ENCODE measurements at regions not wholly inside any gene's neighbourhood (a gene's known extent, or its start where the extent isn't known, plus 50 kb on each side); places are given as distances from the start of the nearest gene placed in this dataset.
"Not testable (repeated sequence)": the region's sequence is repeated elsewhere in the genome, so short reads cannot be mapped to it uniquely, and the experiment has no call there.

DNA sequence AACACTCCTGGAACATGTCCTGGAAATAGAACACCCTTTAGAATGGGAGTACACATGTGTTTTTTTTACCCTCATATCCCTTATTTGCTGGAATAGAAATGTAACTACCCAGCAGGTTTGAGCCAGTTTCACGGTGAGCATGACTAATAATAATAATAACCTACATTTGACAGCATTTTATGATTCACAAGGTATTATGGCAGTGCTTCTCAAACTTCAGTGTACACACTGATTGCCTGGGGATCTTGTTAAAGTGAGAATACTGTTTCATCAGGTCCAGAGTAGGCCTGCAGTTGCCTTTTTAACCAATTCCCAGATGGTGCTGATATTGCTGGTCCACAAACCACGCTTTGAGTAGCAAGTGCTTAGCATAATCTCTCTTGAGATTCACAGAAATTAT lies 63.9 kb downstream of the NFKBIZ start:
- no peak overlapping the region for H4K5ac ChIP-seq (ENCODE audit: low read length)
- H2BK15ac ChIP-seq (replicated peaks; ENCODE audit: low read depth): no peak overlapping the region
- H3K18ac ChIP-seq (ENCODE audit: low read length): no peak overlapping the region
- no peak overlapping the region for H3K27ac ChIP-seq (ENCODE audit: low read depth, low read length)
- no CpG with 5 or more reads among the region's 2 CpGs for WGBS (ENCODE audit: extremely low coverage, insufficient coverage, low lambda C conversion rate)
- H3K4me1 ChIP-seq (ENCODE audit: control insufficient read depth, low read depth, low read length): no peaks in the 10 kb centered on the region
- no peaks in the 10 kb centered on the region for H3K36me3 ChIP-seq (ENCODE audit: control insufficient read depth, insufficient read depth, low read length)
- no peak overlapping the region for H2BK120ac ChIP-seq (ENCODE audit: low read depth, low read length)
- no peak overlapping the region for H3K9ac ChIP-seq (ENCODE audit: low read length)
- H3K23ac ChIP-seq (ENCODE audit: low read length): no peak overlapping the region
- H3K79me1 ChIP-seq (ENCODE audit: low read length): no peaks in the 10 kb centered on the region
- no peak overlapping the region for H3K56ac ChIP-seq (ENCODE audit: low read length)
- no peak for DNase-seq
- H3K4ac ChIP-seq (ENCODE audit: low read depth, low read length): no peak overlapping the region
- no peak overlapping the region for H4K8ac ChIP-seq (ENCODE audit: low read depth, low read length)
- H3K79me2 ChIP-seq (ENCODE audit: control insufficient read depth, insufficient read depth, low read length): no peaks in the 10 kb centered on the region
- no peak overlapping the region for H2AK5ac ChIP-seq (ENCODE audit: low read length)
- no peak overlapping the region for H3K4me3 ChIP-seq (ENCODE audit: low read length)
- H3K4me2 ChIP-seq (ENCODE audit: low read length): no peak overlapping the region
- no peaks in the 10 kb centered on the region for H3K27me3 ChIP-seq (ENCODE audit: insufficient read depth, low read length, poor library complexity)
- no peak overlapping the region for H2BK5ac ChIP-seq (ENCODE audit: low read length)

DNA sequence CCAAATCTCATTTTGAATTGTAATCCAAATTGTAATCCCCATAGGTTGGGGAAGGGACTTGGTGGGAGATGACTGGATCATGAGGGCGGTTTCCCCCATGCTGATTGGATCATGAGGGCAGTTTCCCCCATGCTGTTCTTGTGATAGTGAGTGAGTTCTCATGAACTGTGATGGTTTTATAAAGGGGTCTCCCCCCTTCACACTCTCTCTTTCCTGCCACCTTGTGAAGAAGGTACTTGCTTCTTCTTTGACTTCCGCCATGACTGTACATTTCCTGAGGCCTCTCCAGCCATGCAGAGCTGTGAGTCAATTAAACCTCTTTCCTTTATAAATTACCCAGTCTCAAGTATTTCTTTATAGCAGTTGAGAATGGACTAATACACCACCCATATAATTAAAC lies 68.4 kb downstream of the NFKBIZ start:
- H3K56ac ChIP-seq (ENCODE audit: low read length); H3K79me2 ChIP-seq (ENCODE audit: control insufficient read depth, insufficient read depth, low read length); H2BK15ac ChIP-seq (replicated peaks; ENCODE audit: low read depth); H3K4me3 ChIP-seq (ENCODE audit: low read length); H3K23ac ChIP-seq (ENCODE audit: low read length); DNase-seq; H3K18ac ChIP-seq (ENCODE audit: low read length); H2BK5ac ChIP-seq (ENCODE audit: low read length); H3K4ac ChIP-seq (ENCODE audit: low read depth, low read length); H4K8ac ChIP-seq (ENCODE audit: low read depth, low read length); H3K79me1 ChIP-seq (ENCODE audit: low read length); H3K36me3 ChIP-seq (ENCODE audit: control insufficient read depth, insufficient read depth, low read length); H3K4me1 ChIP-seq (ENCODE audit: control insufficient read depth, low read depth, low read length); H2BK120ac ChIP-seq (ENCODE audit: low read depth, low read length); H3K9ac ChIP-seq (ENCODE audit: low read length); H2AK5ac ChIP-seq (ENCODE audit: low read length); H3K4me2 ChIP-seq (ENCODE audit: low read length); H3K27ac ChIP-seq (ENCODE audit: low read depth, low read length); H3K27me3 ChIP-seq (ENCODE audit: insufficient read depth, low read length, poor library complexity); H4K5ac ChIP-seq (ENCODE audit: low read length): not testable (repeated sequence)
- no CpG with 5 or more reads among the region's 2 CpGs for WGBS (ENCODE audit: extremely low coverage, insufficient coverage, low lambda C conversion rate)

DNA sequence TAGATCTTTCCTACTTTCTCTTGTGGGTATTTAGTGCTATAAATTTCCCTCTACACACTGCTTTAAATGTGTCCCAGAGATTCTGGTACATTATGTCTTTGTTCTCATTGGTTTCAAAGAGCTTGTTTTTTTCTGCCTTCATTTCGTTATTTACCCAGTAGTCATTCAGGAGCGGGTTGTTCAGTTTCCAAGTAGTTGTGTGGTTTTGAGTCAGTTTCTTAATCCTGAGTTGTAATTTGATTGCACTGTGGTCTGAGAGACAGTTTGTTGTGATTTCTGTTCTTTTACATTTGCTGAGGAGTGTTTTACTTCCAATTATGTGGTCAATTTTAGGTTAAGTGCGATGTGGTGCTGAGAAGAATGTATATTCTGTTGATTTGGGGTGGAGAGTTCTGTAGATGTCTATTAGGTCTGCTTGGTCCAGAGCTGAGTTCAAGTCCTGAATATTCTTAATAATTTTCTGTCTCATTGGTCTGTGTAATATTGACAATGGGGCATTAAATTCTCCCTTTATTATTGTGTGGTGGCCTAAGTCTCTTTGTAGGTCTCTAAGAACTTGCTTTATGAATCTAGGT lies 72.9 kb downstream of the NFKBIZ start:
- H3K23ac ChIP-seq (ENCODE audit: low read length): not testable (repeated sequence)

DNA sequence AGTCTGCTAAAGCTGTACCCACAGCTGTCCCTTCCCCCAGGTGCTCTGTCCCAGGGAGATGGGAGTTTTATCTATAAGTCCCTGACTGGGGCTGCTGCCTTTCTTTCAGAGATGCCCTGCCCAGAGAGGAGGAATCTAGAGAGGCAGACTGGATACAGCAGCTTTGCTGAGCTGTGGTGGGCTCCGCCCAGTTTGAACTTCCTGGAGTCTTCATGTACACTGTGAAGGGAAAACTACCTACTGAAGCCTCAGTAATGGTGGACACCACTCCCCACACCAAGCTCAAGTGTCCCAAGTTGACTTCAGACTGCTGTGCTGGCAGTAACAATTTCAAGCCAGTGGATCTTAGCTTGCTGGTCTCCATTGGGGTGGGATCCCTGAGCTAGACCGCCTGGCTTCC lies 75.3 kb downstream of the NFKBIZ start:
- not testable (repeated sequence) for H3K9ac ChIP-seq (ENCODE audit: low read length); H3K23ac ChIP-seq (ENCODE audit: low read length); H3K27ac ChIP-seq (ENCODE audit: low read depth, low read length); H4K5ac ChIP-seq (ENCODE audit: low read length); H3K79me2 ChIP-seq (ENCODE audit: control insufficient read depth, insufficient read depth, low read length); H3K4ac ChIP-seq (ENCODE audit: low read depth, low read length); H2BK120ac ChIP-seq (ENCODE audit: low read depth, low read length); H2AK5ac ChIP-seq (ENCODE audit: low read length); H3K4me3 ChIP-seq (ENCODE audit: low read length); H2BK15ac ChIP-seq (replicated peaks; ENCODE audit: low read depth); H3K36me3 ChIP-seq (ENCODE audit: control insufficient read depth, insufficient read depth, low read length); DNase-seq; H3K79me1 ChIP-seq (ENCODE audit: low read length); H3K27me3 ChIP-seq (ENCODE audit: insufficient read depth, low read length, poor library complexity); H3K4me1 ChIP-seq (ENCODE audit: control insufficient read depth, low read depth, low read length); H3K18ac ChIP-seq (ENCODE audit: low read length); H3K56ac ChIP-seq (ENCODE audit: low read length); H2BK5ac ChIP-seq (ENCODE audit: low read length); H3K4me2 ChIP-seq (ENCODE audit: low read length); H4K8ac ChIP-seq (ENCODE audit: low read depth, low read length)
- no CpG with 5 or more reads among the region's 2 CpGs for WGBS (ENCODE audit: extremely low coverage, insufficient coverage, low lambda C conversion rate)

More for the DNA sequence above, 72.9 kb downstream of the NFKBIZ start:
- H3K18ac ChIP-seq (ENCODE audit: low read length); DNase-seq; H3K4ac ChIP-seq (ENCODE audit: low read depth, low read length); H2BK15ac ChIP-seq (replicated peaks; ENCODE audit: low read depth); H2AK5ac ChIP-seq (ENCODE audit: low read length); H3K4me2 ChIP-seq (ENCODE audit: low read length); H4K8ac ChIP-seq (ENCODE audit: low read depth, low read length); H3K9ac ChIP-seq (ENCODE audit: low read length); H3K36me3 ChIP-seq (ENCODE audit: control insufficient read depth, insufficient read depth, low read length); H3K79me2 ChIP-seq (ENCODE audit: control insufficient read depth, insufficient read depth, low read length); H2BK120ac ChIP-seq (ENCODE audit: low read depth, low read length); H2BK5ac ChIP-seq (ENCODE audit: low read length); H3K27me3 ChIP-seq (ENCODE audit: insufficient read depth, low read length, poor library complexity); H3K79me1 ChIP-seq (ENCODE audit: low read length); H3K4me1 ChIP-seq (ENCODE audit: control insufficient read depth, low read depth, low read length); H4K5ac ChIP-seq (ENCODE audit: low read length); H3K27ac ChIP-seq (ENCODE audit: low read depth, low read length); H3K56ac ChIP-seq (ENCODE audit: low read length); H3K4me3 ChIP-seq (ENCODE audit: low read length): not testable (repeated sequence)
- no CpG with 5 or more reads among the region's 3 CpGs for WGBS (ENCODE audit: extremely low coverage, insufficient coverage, low lambda C conversion rate)

DNA sequence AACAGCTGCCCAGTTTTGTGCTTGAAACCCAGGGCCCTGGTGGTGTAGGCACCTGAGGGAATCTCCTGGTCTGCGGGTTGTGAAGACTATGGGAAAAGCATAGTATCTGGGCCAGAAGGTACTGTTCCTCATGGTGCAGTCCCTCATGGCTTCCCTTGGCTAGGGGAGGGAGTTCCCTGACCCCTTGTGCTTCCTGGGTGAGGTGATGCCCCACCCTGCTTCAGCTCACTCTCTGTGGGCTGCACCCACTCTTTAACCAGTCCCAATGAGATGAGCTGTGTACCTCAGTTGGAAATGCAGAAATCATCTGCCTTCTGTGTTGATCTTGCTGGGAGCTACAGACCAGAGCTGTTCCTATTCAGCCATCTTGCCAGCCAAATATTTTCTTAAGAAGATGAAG lies 75.8 kb downstream of the NFKBIZ start:
- not testable (repeated sequence) for H3K18ac ChIP-seq (ENCODE audit: low read length); H3K27me3 ChIP-seq (ENCODE audit: insufficient read depth, low read length, poor library complexity); H4K8ac ChIP-seq (ENCODE audit: low read depth, low read length); H2BK5ac ChIP-seq (ENCODE audit: low read length); H3K9ac ChIP-seq (ENCODE audit: low read length); H3K36me3 ChIP-seq (ENCODE audit: control insufficient read depth, insufficient read depth, low read length); H3K23ac ChIP-seq (ENCODE audit: low read length); H3K4me3 ChIP-seq (ENCODE audit: low read length); H2BK15ac ChIP-seq (replicated peaks; ENCODE audit: low read depth); H3K79me2 ChIP-seq (ENCODE audit: control insufficient read depth, insufficient read depth, low read length); H3K27ac ChIP-seq (ENCODE audit: low read depth, low read length); H3K4ac ChIP-seq (ENCODE audit: low read depth, low read length); H2BK120ac ChIP-seq (ENCODE audit: low read depth, low read length); DNase-seq; H3K4me1 ChIP-seq (ENCODE audit: control insufficient read depth, low read depth, low read length); H4K5ac ChIP-seq (ENCODE audit: low read length); H3K79me1 ChIP-seq (ENCODE audit: low read length); H3K4me2 ChIP-seq (ENCODE audit: low read length); H2AK5ac ChIP-seq (ENCODE audit: low read length); H3K56ac ChIP-seq (ENCODE audit: low read length)
- WGBS (ENCODE audit: extremely low coverage, insufficient coverage, low lambda C conversion rate): no CpG with 5 or more reads among the region's 1 CpG

DNA sequence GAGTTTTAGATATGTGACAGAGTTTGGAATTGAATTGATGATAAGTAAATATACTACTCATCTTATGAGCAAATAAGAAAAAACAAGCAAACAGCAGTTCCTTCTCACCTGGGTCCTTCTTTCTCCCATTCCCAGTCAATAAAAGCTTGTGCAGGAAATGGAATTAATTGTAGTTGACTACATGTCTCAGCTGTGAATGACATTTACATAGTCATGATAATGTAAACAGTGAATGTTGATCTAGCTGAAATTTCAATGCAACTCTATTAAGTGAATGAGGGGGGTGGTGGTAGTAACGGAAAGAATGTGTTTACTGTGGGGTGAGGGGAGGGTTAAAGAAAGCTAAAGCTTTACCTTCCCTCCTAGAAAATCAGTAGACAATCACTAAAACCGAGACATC lies 76.2 kb downstream of the NFKBIZ start:
- no peaks in the 10 kb centered on the region for H3K79me2 ChIP-seq (ENCODE audit: control insufficient read depth, insufficient read depth, low read length)
- no peak overlapping the region for H3K23ac ChIP-seq (ENCODE audit: low read length)
- DNase-seq: no peak
- no peak overlapping the region for H3K27ac ChIP-seq (ENCODE audit: low read depth, low read length)
- no peak overlapping the region for H3K56ac ChIP-seq (ENCODE audit: low read length)
- H2AK5ac ChIP-seq (ENCODE audit: low read length): no peak overlapping the region
- no peak overlapping the region for H3K4ac ChIP-seq (ENCODE audit: low read depth, low read length)
- H3K36me3 ChIP-seq (ENCODE audit: control insufficient read depth, insufficient read depth, low read length): no peaks in the 10 kb centered on the region
- H3K4me1 ChIP-seq (ENCODE audit: control insufficient read depth, low read depth, low read length): no peaks in the 10 kb centered on the region
- no peak overlapping the region for H3K9ac ChIP-seq (ENCODE audit: low read length)
- no peak overlapping the region for H3K4me3 ChIP-seq (ENCODE audit: low read length)
- no peaks in the 10 kb centered on the region for H3K27me3 ChIP-seq (ENCODE audit: insufficient read depth, low read length, poor library complexity)
- H4K5ac ChIP-seq (ENCODE audit: low read length): no peak overlapping the region
- H2BK120ac ChIP-seq (ENCODE audit: low read depth, low read length): no peak overlapping the region
- no peak overlapping the region for H2BK15ac ChIP-seq (replicated peaks; ENCODE audit: low read depth)
- H3K79me1 ChIP-seq (ENCODE audit: low read length): no peaks in the 10 kb centered on the region
- WGBS (ENCODE audit: extremely low coverage, insufficient coverage, low lambda C conversion rate): no CpG with 5 or more reads among the region's 2 CpGs
- H4K8ac ChIP-seq (ENCODE audit: low read depth, low read length): no peak overlapping the region
- H3K4me2 ChIP-seq (ENCODE audit: low read length): no peak overlapping the region
- H2BK5ac ChIP-seq (ENCODE audit: low read length): no peak overlapping the region
- H3K18ac ChIP-seq (ENCODE audit: low read length): no peak overlapping the region
